ENCODE measurements at regions not wholly inside any gene's neighbourhood (a gene's known extent, or its start where the extent isn't known, plus 50 kb on each side); places are given as distances from the start of the nearest gene placed in this dataset.

- no peaks in the 10 kb centered on the region for H3K36me3 ChIP-seq (ENCODE audit: control insufficient read depth, low read length)
- H3K4me3 ChIP-seq (ENCODE audit: low read length) = no peak overlapping the region
- TF ChIP-seq EZH2phosphoT487 (IDR thresholded peaks at IDR 0.05; ENCODE audit: borderline replicate concordance, low read length) (no peak), CTCF (IDR thresholded peaks at IDR 0.05; ENCODE audit: low read depth, low read length, poor library complexity, severe bottlenecking) (no peak)
- H3K4me1 ChIP-seq (ENCODE audit: control insufficient read depth, low read length) = no peaks in the 10 kb centered on the region
- H4K20me1 ChIP-seq (ENCODE audit: control insufficient read depth, insufficient read depth, low read depth, low read length) = no peaks in the 10 kb centered on the region
- no peak overlapping the region for H3K4me2 ChIP-seq (ENCODE audit: low read length)
- H3K9me2 ChIP-seq (replicated peaks; ENCODE audit: control insufficient read depth, low read length) = no peaks in the 10 kb centered on the region; the same call in 1 of the 2 replicates
- H3F3A ChIP-seq (ENCODE audit: control insufficient read depth, insufficient read depth) = no peaks in the 10 kb centered on the region
- no peak overlapping the region for H3K27ac ChIP-seq (ENCODE audit: low read depth, low read length)
- H3K79me2 ChIP-seq (ENCODE audit: control insufficient read depth, low read length) = no peaks in the 10 kb centered on the region
- no peaks in the 10 kb centered on the region for H3K27me3 ChIP-seq (ENCODE audit: control insufficient read depth, low read length)
- H3K9me3 ChIP-seq (ENCODE audit: control insufficient read depth, insufficient read depth, low read length) = no peaks in the 10 kb centered on the region
Measured at GRCh38 chr4:58723954-58724353, 1613.8 kb upstream of the IGFBP7 start.

GRCh38 chr4:58711039-58711438 lies 1600.9 kb upstream of the IGFBP7 start:
- no peak overlapping the region for H3K27ac ChIP-seq (ENCODE audit: low read depth, low read length)
- H3K9me3 ChIP-seq (ENCODE audit: control insufficient read depth, insufficient read depth, low read length) = no peaks in the 10 kb centered on the region; the same call in 1 of the 2 replicates
- no peak overlapping the region for H3K4me3 ChIP-seq (ENCODE audit: low read length)
- no peaks in the 10 kb centered on the region for H3K36me3 ChIP-seq (ENCODE audit: control insufficient read depth, low read length)
- no peak overlapping the region for H3K4me2 ChIP-seq (ENCODE audit: low read length)
- no peaks in the 10 kb centered on the region for H3K79me2 ChIP-seq (ENCODE audit: control insufficient read depth, low read length)
- no peaks in the 10 kb centered on the region for H3F3A ChIP-seq (ENCODE audit: control insufficient read depth, insufficient read depth)
- H3K4me1 ChIP-seq (ENCODE audit: control insufficient read depth, low read length) = no peaks in the 10 kb centered on the region
- no peaks in the 10 kb centered on the region for H4K20me1 ChIP-seq (ENCODE audit: control insufficient read depth, insufficient read depth, low read depth, low read length)
- no peak for TF ChIP-seq CTCF (IDR thresholded peaks at IDR 0.05; ENCODE audit: low read depth, low read length, poor library complexity, severe bottlenecking)
- no peak for TF ChIP-seq EZH2phosphoT487 (IDR thresholded peaks at IDR 0.05; ENCODE audit: borderline replicate concordance, low read length)
- H3K9me2 ChIP-seq (replicated peaks; ENCODE audit: control insufficient read depth, low read length) = no peaks in the 10 kb centered on the region
- H3K27me3 ChIP-seq (ENCODE audit: control insufficient read depth, low read length) = no peaks in the 10 kb centered on the region

- H4K20me1 ChIP-seq (ENCODE audit: control insufficient read depth, insufficient read depth, low read depth, low read length) = no peaks in the 10 kb centered on the region
Measured at GRCh38 chr4:58688568-58688967, 1578.4 kb upstream of the IGFBP7 start.

More at GRCh38 chr4:58688568-58688967, 1578.4 kb upstream of the IGFBP7 start:
- Histone ChIP-seq H3K36me3 (ENCODE audit: control insufficient read depth, low read length) (no peaks in the 10 kb centered on the region), H3K79me2 (ENCODE audit: control insufficient read depth, low read length) (no peaks in the 10 kb centered on the region), H3K4me3 (ENCODE audit: low read length) (no peak overlapping the region), H3K9me2 (replicated peaks; ENCODE audit: control insufficient read depth, low read length) (no peaks in the 10 kb centered on the region), H3K27me3 (ENCODE audit: control insufficient read depth, low read length) (no peaks in the 10 kb centered on the region), H3K27ac (ENCODE audit: low read depth, low read length) (no peak overlapping the region), H3F3A (ENCODE audit: control insufficient read depth, insufficient read depth) (no peaks in the 10 kb centered on the region), H3K9me3 (ENCODE audit: control insufficient read depth, insufficient read depth, low read length) (no peaks in the 10 kb centered on the region), H3K4me2 (ENCODE audit: low read length) (no peak overlapping the region), H3K4me1 (ENCODE audit: control insufficient read depth, low read length) (no peaks in the 10 kb centered on the region)
- TF ChIP-seq EZH2phosphoT487 (IDR thresholded peaks at IDR 0.05; ENCODE audit: borderline replicate concordance, low read length) = no peak
- no peak for TF ChIP-seq CTCF (IDR thresholded peaks at IDR 0.05; ENCODE audit: low read depth, low read length, poor library complexity, severe bottlenecking)

Data from DOHH2 (cell line).